ENCODE measurements at regions not wholly inside any gene's neighbourhood (a gene's known extent, or its start where the extent isn't known, plus 50 kb on each side); places are given as distances from the start of the nearest gene placed in this dataset.

- ChIA-PET POLR2A (no interaction called here), CTCF (ENCODE audit: low intra/inter-chr PET ratio, low total read pairs) (no interaction called here)
- in situ Hi-C loops (cut with HindIII; ENCODE audit: extremely low pct_ligation_motif_present, low pct_unique_long_range_greater_than_20kb) = no loop called here
- no peak overlapping the region for H3K9ac ChIP-seq (ENCODE audit: insufficient read depth, low read depth, low read length)
- H3K27ac ChIP-seq (ENCODE audit: extremely low read length, insufficient read depth, low read length) = no peak overlapping the region
- BruUV-seq (replicated peaks) = no TSS peak
- H3K4me2 ChIP-seq (ENCODE audit: low read depth, low read length) = no peak overlapping the region
- no peaks in the 10 kb centered on the region for H3K4me1 ChIP-seq (ENCODE audit: insufficient read depth, low read length)
- no peaks in the 10 kb centered on the region for H3K79me2 ChIP-seq (ENCODE audit: insufficient read depth, low read length)
- H2AFZ ChIP-seq (ENCODE audit: low read length) = no peak overlapping the region
- no peak overlapping the region for H3K4me3 ChIP-seq (replicated peaks in 1 of 3; ENCODE audit: insufficient read depth in 1 of 3, low read depth in 2 of 3, low read length in 3 of 3)
- no peak for ATAC-seq
- no peak for FAIRE-seq
- intact Hi-C loops (cut with micrococcal nuclease; ENCODE audit: unreplicated experiment) = no loop called here
- no peak for DNase-seq (ENCODE audit: low spot score)
- WGBS (ENCODE audit: low lambda C conversion rate) = 63% methylated on average over 6 of the region's 6 CpGs
- H3K27me3 ChIP-seq (ENCODE audit: control insufficient read depth in 1 of 2, insufficient read depth in 2 of 2, low read length in 2 of 2) = no peaks in the 10 kb centered on the region; a peak in 1 of 5 replicates
- no peaks in the 10 kb centered on the region for H3K36me3 ChIP-seq (replicated peaks in 1 of 2; ENCODE audit: control insufficient read depth in 1 of 2, insufficient read depth in 2 of 2, low read length in 2 of 2)
- TF ChIP-seq HOXA9 (CRISPR knock-in tag; IDR thresholded peaks at IDR 0.05; ENCODE audit: borderline replicate concordance) (no peak), ZNF709 (CRISPR knock-in tag; IDR thresholded peaks at IDR 0.05) (no peak), FOSL1 (CRISPR knock-in tag; IDR thresholded peaks at IDR 0.05; ENCODE audit: borderline replicate concordance) (no peak), SNAI1 (CRISPR knock-in tag; IDR thresholded peaks at IDR 0.05; ENCODE audit: borderline replicate concordance) (no peak), ZBTB1 (CRISPR knock-in tag; IDR thresholded peaks at IDR 0.05; ENCODE audit: borderline replicate concordance) (no peak), ISX (CRISPR knock-in tag; conservative IDR thresholded peaks at IDR 0.05) (no peak), ZNF280B (CRISPR knock-in tag; IDR thresholded peaks at IDR 0.05; ENCODE audit: borderline replicate concordance) (no peak), ZNF83 (CRISPR knock-in tag; IDR thresholded peaks at IDR 0.05; ENCODE audit: borderline replicate concordance) (no peak), ZMYM4 (CRISPR knock-in tag; IDR thresholded peaks at IDR 0.05) (no peak), POLR2A (IDR thresholded peaks at IDR 0.05; ENCODE audit: insufficient read depth in 1 of 2, low read depth in 2 of 2, low read length in 2 of 2) (no peak), ZBTB25 (CRISPR knock-in tag; IDR thresholded peaks at IDR 0.05) (no peak), ADNP (CRISPR knock-in tag; IDR thresholded peaks at IDR 0.05) (no peak), ZNF530 (CRISPR knock-in tag; IDR thresholded peaks at IDR 0.05; ENCODE audit: low read depth) (no peak)
- no peaks in the 10 kb centered on the region for H4K20me1 ChIP-seq (ENCODE audit: insufficient read depth, low read length)
- H3K9me3 ChIP-seq (ENCODE audit: low read length) = no peaks in the 10 kb centered on the region
Measured at GRCh38 chr13:65868884-65869283, 1361.3 kb downstream of the PCDH9 start.
